SK-N-MC (cell line): ENCODE measurements at regions not wholly inside any gene's neighbourhood (a gene's known extent, or its start where the extent isn't known, plus 50 kb on each side); places are given as distances from the start of the nearest gene placed in this dataset.

ENCODE experiments used
- DNase-seq: peaks from one replicate; pipeline ENCODE4 v3.0.0-alpha.2; 2011; ENCODE audit warnings: low read depth, low spot score
- H3K27ac ChIP-seq: fragments of 200-600 bp; sonication (generic); 2 replicates; pipeline ENCODE4 v1.5.1; 2016; ENCODE audit warnings: mixed run types
- H3K36me3 ChIP-seq: fragments of 200-600 bp; sonication (generic); 2 replicates; pipeline ENCODE4 v1.6.1; 2017; ENCODE audit warnings: antibody characterized with exemption, low read length, mixed read lengths; ENCODE audit not compliant: insufficient read depth
- H3K4me3 ChIP-seq: fragments of 200-600 bp; sonication (generic); 2 replicates; pipeline ENCODE4 v1.5.1; 2016
- H3K9ac ChIP-seq: fragments of 200-600 bp; sonication (generic); 2 replicates; pipeline ENCODE4 v1.8.0; 2017; ENCODE audit warnings: mixed run types, mixed read lengths; ENCODE audit not compliant: insufficient read length
- H3K9me3 ChIP-seq: fragments of 200-600 bp; sonication (generic); 2 replicates; pipeline ENCODE4 v1.6.1; 2017; ENCODE audit warnings: low read depth, mild to moderate bottlenecking, antibody characterized with exemption, low read length, moderate library complexity, mixed read lengths
- EZH2 ChIP-seq: fragments of 200-600 bp; sonication (generic); IDR thresholded peaks from one replicate; pipeline ENCODE4 v1.6.1; 2017; ENCODE audit warnings: antibody characterized with exemption
- FOXP2 ChIP-seq: optimal IDR thresholded peaks from 2 replicates; pipeline ENCODE3; 2011; ENCODE audit warnings: mild to moderate bottlenecking, moderate library complexity; ENCODE audit not compliant: insufficient read depth; ENCODE audit errors: extremely low read length, control extremely low read depth
- POLR2AphosphoS5 ChIP-seq: IDR thresholded peaks from 2 replicates; pipeline ENCODE4 v1.6.1; 2012; ENCODE audit warnings: mild to moderate bottlenecking, low read depth, low read length, borderline replicate concordance

GRCh38 chr17:68740555-68741447 lies 139.6 kb upstream of the FAM20A start:
- no peak overlapping the region for H3K27ac ChIP-seq
- TF ChIP-seq EZH2 (no peak), FOXP2 (no peak), POLR2AphosphoS5 (no peak)
- DNase-seq: no peak
- H3K36me3 ChIP-seq: no peaks in the 10 kb centered on the region
- H3K9me3 ChIP-seq: no peaks in the 10 kb centered on the region
- H3K4me3 ChIP-seq: no peak overlapping the region
- H3K9ac ChIP-seq: no peak overlapping the region

- TF ChIP-seq EZH2 (no peak), FOXP2 (no peak), POLR2AphosphoS5 (no peak)
- Histone ChIP-seq H3K9ac (no peak overlapping the region), H3K9me3 (no peaks in the 10 kb centered on the region), H3K27ac (no peak overlapping the region), H3K36me3 (no peaks in the 10 kb centered on the region), H3K4me3 (no peak overlapping the region)
- DNase-seq: no peak
These were observed 136.7 kb upstream of the FAM20A start for GRCh38 chr17:68737761-68738443.

GRCh38 chr17:68734931-68735330 lies 133.8 kb upstream of the FAM20A start:
- TF ChIP-seq FOXP2 (no peak), EZH2 (no peak), POLR2AphosphoS5 (no peak)
- DNase-seq: no peak
- H3K4me3 ChIP-seq: no peak overlapping the region
- no peak overlapping the region for H3K27ac ChIP-seq
- H3K9ac ChIP-seq: no peak overlapping the region
- no peaks in the 10 kb centered on the region; the same call in 1 of the 2 replicates for H3K9me3 ChIP-seq
- no peaks in the 10 kb centered on the region for H3K36me3 ChIP-seq

GRCh38 chr17:68734187-68734900 lies 133.2 kb upstream of the FAM20A start:
- Histone ChIP-seq H3K9ac (no peak overlapping the region), H3K4me3 (peak overlapping the region; percentile 44), H3K9me3 (no peaks in the 10 kb centered on the region; the same call in 1 of the 2 replicates), H3K27ac (peak overlapping the region; percentile 95), H3K36me3 (no peaks in the 10 kb centered on the region)
- no peak for DNase-seq
- TF ChIP-seq POLR2AphosphoS5 (no peak), FOXP2 (no peak), EZH2 (no peak)

GRCh38 chr17:68733241-68734176 lies 132.3 kb upstream of the FAM20A start:
- Histone ChIP-seq H3K36me3 (no peaks in the 10 kb centered on the region), H3K27ac (peak overlapping the region; percentile 95), H3K9me3 (no peaks in the 10 kb centered on the region; the same call in 1 of the 2 replicates), H3K9ac (peak overlapping the region; percentile 64), H3K4me3 (peak overlapping the region; percentile 44)
- DNase-seq: peak; percentile 60
- TF ChIP-seq FOXP2 (peak; percentile 19), EZH2 (no peak)

- Histone ChIP-seq H3K9ac (no peak overlapping the region), H3K4me3 (no peak overlapping the region), H3K9me3 (no peaks in the 10 kb centered on the region; the same call in 1 of the 2 replicates), H3K27ac (no peak overlapping the region), H3K36me3 (no peaks in the 10 kb centered on the region)
- DNase-seq: no peak
- TF ChIP-seq FOXP2: no peak
- no peak for TF ChIP-seq POLR2AphosphoS5
- no peak for TF ChIP-seq EZH2
These were observed 131.2 kb upstream of the FAM20A start for GRCh38 chr17:68732301-68732749.

- Histone ChIP-seq H3K9me3 (no peaks in the 10 kb centered on the region; the same call in 1 of the 2 replicates), H3K9ac (no peak overlapping the region), H3K36me3 (no peaks in the 10 kb centered on the region), H3K4me3 (no peak overlapping the region), H3K27ac (no peak overlapping the region)
- TF ChIP-seq POLR2AphosphoS5 (no peak), EZH2 (no peak), FOXP2 (no peak)
- no peak for DNase-seq
These were observed 130.3 kb upstream of the FAM20A start for GRCh38 chr17:68731465-68731864.
